Hematopoietic multipotent progenitor cell treated with erythropoietin and hydrocortisone succinate and interleukin-3 and kit ligand, for 17 days (in vitro differentiated cells): ENCODE measurements at regions not wholly inside any gene's neighbourhood (a gene's known extent, or its start where the extent isn't known, plus 50 kb on each side); places are given as distances from the start of the nearest gene placed in this dataset.

Source experiments
- DNase-seq: peaks from one replicate; pipeline ENCODE4 v3.0.0-alpha.2; 2015; ENCODE audit warnings: low spot score

GRCh38 chr5:167790462-167791260 lies 500.8 kb upstream of the WWC1 start:
- DNase-seq: no peak

GRCh38 chr5:167792514-167792913 lies 498.9 kb upstream of the WWC1 start:
- no peak for DNase-seq

GRCh38 chr5:167793700-167794099 lies 497.7 kb upstream of the WWC1 start:
- no peak for DNase-seq

GRCh38 chr5:167794121-167794520 lies 497.3 kb upstream of the WWC1 start:
- no peak for DNase-seq

GRCh38 chr5:167796672-167797071 lies 494.8 kb upstream of the WWC1 start:
- DNase-seq: no peak

GRCh38 chr5:167797933-167798332 lies 493.5 kb upstream of the WWC1 start:
- no peak for DNase-seq

- DNase-seq: no peak
These were observed 493.0 kb upstream of the WWC1 start for GRCh38 chr5:167798448-167798847.

- DNase-seq: no peak
These were observed 491.0 kb upstream of the WWC1 start for GRCh38 chr5:167800427-167800826.

GRCh38 chr5:167801999-167802398 lies 489.4 kb upstream of the WWC1 start:
- DNase-seq: no peak

- no peak for DNase-seq
These were observed 488.6 kb upstream of the WWC1 start for GRCh38 chr5:167802755-167803431.

- no peak for DNase-seq
These were observed 486.8 kb upstream of the WWC1 start for GRCh38 chr5:167804512-167805220.

GRCh38 chr5:167810573-167810972 lies 480.9 kb upstream of the WWC1 start:
- no peak for DNase-seq

GRCh38 chr5:167812871-167813270 lies 478.6 kb upstream of the WWC1 start:
- DNase-seq: no peak

- no peak for DNase-seq
These were observed 478.1 kb upstream of the WWC1 start for GRCh38 chr5:167813389-167813788.

GRCh38 chr5:167814040-167814439 lies 477.4 kb upstream of the WWC1 start:
- no peak for DNase-seq

GRCh38 chr5:167814828-167815227 lies 476.6 kb upstream of the WWC1 start:
- DNase-seq: no peak

- no peak for DNase-seq
These were observed 475.1 kb upstream of the WWC1 start for GRCh38 chr5:167816354-167816753.

- no peak for DNase-seq
These were observed 474.6 kb upstream of the WWC1 start for GRCh38 chr5:167816864-167817263.

GRCh38 chr5:167819406-167819805 lies 472.0 kb upstream of the WWC1 start:
- no peak for DNase-seq

GRCh38 chr5:167820101-167820990 lies 471.1 kb upstream of the WWC1 start:
- no peak for DNase-seq

GRCh38 chr5:167821151-167821550 lies 470.3 kb upstream of the WWC1 start:
- no peak for DNase-seq

GRCh38 chr5:167821669-167822068 lies 469.8 kb upstream of the WWC1 start:
- DNase-seq: no peak
